Effector memory CD4-positive, alpha-beta T cell (primary cell): ENCODE measurements at regions not wholly inside any gene's neighbourhood (a gene's known extent, or its start where the extent isn't known, plus 50 kb on each side); places are given as distances from the start of the nearest gene placed in this dataset.

ENCODE experiments used
- DNase-seq, 3 donors: peaks; one replicate each; pipeline ENCODE4 v3.0.0-alpha.2; 2020
- H3K27ac ChIP-seq: 2 replicates; pipeline ENCODE4 v1.7.0; 2013; ENCODE audit warnings: mild to moderate bottlenecking, low read length, moderate library complexity; ENCODE audit not compliant: insufficient read depth, poor library complexity, severe bottlenecking
- H3K27me3 ChIP-seq: replicated peaks from 2 replicates; pipeline ENCODE4 v1.7.0; 2013; ENCODE audit warnings: mild to moderate bottlenecking, low read length; ENCODE audit not compliant: insufficient read depth, control insufficient read depth, poor library complexity, severe bottlenecking
- H3K36me3 ChIP-seq: 2 replicates; pipeline ENCODE4 v1.7.0; 2013; ENCODE audit warnings: mild to moderate bottlenecking, low read length, moderate library complexity; ENCODE audit not compliant: control insufficient read depth, insufficient read depth
- H3K4me1 ChIP-seq: 2 replicates; pipeline ENCODE4 v1.7.0; 2013; ENCODE audit warnings: low read length, mild to moderate bottlenecking; ENCODE audit not compliant: control insufficient read depth, insufficient read depth, poor library complexity, severe bottlenecking
- H3K4me3 ChIP-seq: 2 replicates; pipeline ENCODE4 v1.7.0; 2013; ENCODE audit warnings: low read length, low read depth, mild to moderate bottlenecking; ENCODE audit not compliant: insufficient read depth, poor library complexity, severe bottlenecking
- H3K9me3 ChIP-seq: 2 replicates; pipeline ENCODE4 v1.7.0; 2013; ENCODE audit warnings: mild to moderate bottlenecking, low read length, moderate library complexity; ENCODE audit not compliant: control insufficient read depth

GRCh38 chr6:113381232-113381631 is 475.9 kb upstream of the MARCKS start:
- H3K27me3 ChIP-seq, result no peaks in the 10 kb centered on the region
- no peak for DNase-seq
- no peak overlapping the region for H3K27ac ChIP-seq

DNA sequence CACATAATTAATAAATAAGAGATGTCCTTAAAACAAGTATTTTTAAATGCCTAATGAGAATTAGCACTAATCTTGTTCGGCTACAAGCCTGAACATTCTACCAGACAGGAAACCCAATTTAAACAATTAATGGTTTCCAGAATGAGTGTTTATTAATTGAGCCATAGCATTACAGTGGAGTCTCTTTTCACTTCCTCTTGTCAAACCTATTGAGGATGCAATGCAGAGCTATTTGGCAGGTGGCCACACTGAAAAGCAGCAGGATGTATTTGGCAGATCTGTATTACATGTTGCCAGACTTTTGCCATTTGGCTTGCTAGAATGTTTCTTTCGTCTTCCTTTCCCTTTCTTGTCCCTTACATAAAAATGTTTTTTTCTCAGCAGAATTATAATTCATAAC is 475.2 kb upstream of the MARCKS start:
- no peaks in the 10 kb centered on the region for H3K36me3 ChIP-seq
- no peak for DNase-seq
- no peaks in the 10 kb centered on the region for H3K4me1 ChIP-seq

More at GRCh38 chr6:113381232-113381631, 475.9 kb upstream of the MARCKS start:
- Histone ChIP-seq H3K4me1 (no peaks in the 10 kb centered on the region), H3K36me3 (no peaks in the 10 kb centered on the region), H3K9me3 (no peaks in the 10 kb centered on the region), H3K4me3 (no peak overlapping the region)

DNA sequence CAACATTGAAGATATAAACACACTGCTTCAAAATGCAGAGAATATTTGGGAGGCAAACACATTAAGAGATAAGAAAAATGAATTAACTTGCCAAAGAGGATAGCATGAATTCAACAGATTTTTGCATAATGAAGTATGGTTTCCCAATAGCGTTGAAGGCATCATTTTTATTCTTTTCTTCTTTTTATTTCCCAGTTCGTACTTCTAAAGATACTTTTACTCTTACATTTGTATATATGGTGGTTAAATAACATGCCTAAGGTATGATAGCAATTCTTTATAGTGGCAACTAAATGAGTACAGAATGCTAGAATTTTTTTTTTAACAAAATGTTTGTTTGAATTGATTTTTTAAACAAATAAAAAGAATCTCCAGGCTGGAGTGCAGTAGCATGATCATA is 473.4 kb upstream of the MARCKS start:
- H3K4me3 ChIP-seq, result no peak overlapping the region
- no peaks in the 10 kb centered on the region for H3K4me1 ChIP-seq
- H3K9me3 ChIP-seq, result no peaks in the 10 kb centered on the region
- no peak overlapping the region for H3K27ac ChIP-seq
- no peak for DNase-seq
- no peaks in the 10 kb centered on the region for H3K36me3 ChIP-seq
- no peaks in the 10 kb centered on the region for H3K27me3 ChIP-seq

More for the DNA sequence above, 475.2 kb upstream of the MARCKS start:
- Histone ChIP-seq H3K27me3 (no peaks in the 10 kb centered on the region), H3K9me3 (no peaks in the 10 kb centered on the region), H3K27ac (no peak overlapping the region), H3K4me3 (no peak overlapping the region)

DNA sequence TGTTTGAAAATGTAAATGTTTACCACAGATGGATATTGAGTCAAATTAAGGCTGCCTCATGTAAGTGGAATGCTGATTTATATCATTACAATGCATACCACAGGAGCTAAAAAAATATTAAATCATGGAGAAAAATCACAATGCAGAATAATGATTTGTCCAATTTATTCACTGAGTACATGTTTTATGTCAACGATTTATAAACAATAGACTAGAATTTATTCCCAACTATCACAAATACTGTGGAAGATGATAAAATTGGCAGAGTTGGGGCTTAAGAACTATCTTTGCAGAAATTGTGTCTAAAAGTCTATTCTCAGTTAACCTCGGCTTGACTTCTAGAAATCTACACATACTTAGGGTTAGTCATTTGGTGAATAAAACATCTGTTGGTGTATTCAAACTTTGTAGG is 472.1 kb upstream of the MARCKS start:
- H3K27ac ChIP-seq, result no peak overlapping the region
- DNase-seq, result no peak

DNA sequence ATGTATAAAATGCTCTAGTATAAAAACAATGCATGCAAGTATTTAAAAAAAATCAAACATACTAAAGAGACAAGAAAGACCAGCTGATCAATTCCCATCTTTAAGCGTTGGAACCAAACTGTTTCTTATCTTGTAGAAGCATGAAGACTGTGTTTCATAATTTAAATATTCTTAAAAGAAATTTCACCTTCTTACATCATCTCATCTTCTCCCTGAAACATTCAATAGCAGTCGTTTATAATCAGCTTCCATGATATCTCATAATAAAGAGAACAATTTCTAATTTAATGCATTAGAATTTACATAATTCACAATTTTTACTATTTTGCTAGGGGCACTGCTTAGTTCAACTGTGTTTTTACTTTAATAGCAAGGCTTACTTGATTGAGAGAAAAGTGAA is 468.1 kb upstream of the MARCKS start:
- Histone ChIP-seq H3K4me3 (no peak overlapping the region), H3K36me3 (no peaks in the 10 kb centered on the region), H3K27me3 (no peaks in the 10 kb centered on the region), H3K9me3 (no peaks in the 10 kb centered on the region), H3K4me1 (no peaks in the 10 kb centered on the region), H3K27ac (no peak overlapping the region)
- DNase-seq, result no peak

More for the DNA sequence above, 472.1 kb upstream of the MARCKS start:
- no peaks in the 10 kb centered on the region for H3K36me3 ChIP-seq
- H3K9me3 ChIP-seq, result no peaks in the 10 kb centered on the region
- no peak overlapping the region for H3K4me3 ChIP-seq
- H3K4me1 ChIP-seq, result no peaks in the 10 kb centered on the region
- no peaks in the 10 kb centered on the region for H3K27me3 ChIP-seq

DNA sequence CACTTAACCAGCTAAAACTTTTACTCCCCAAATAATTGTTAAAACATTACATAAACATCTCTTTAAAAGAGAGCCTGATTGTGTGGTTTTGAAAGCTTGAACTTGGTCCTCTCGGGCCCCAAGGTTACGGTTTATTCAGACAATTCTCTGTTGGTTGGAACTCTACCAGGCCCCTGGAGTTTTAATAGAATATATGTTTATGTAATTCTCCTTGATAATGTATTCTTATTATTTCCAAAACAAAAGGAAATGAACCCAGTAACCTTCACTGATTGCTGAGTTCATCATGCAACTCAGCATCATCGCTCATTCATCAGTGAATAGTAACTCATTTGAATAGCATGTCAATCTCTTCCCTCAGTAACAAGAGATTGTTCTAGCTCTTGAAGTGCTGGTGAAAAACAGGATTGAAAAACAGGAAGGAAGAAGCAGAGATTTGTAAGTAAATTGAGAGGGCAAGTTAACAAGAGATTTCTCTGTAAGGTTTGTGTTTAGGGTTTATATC is 464.5 kb upstream of the MARCKS start:
- no peaks in the 10 kb centered on the region for H3K4me1 ChIP-seq
- no peaks in the 10 kb centered on the region for H3K36me3 ChIP-seq
- no peaks in the 10 kb centered on the region for H3K27me3 ChIP-seq
- no peak overlapping the region for H3K27ac ChIP-seq
- DNase-seq, result no peak
- no peak overlapping the region for H3K4me3 ChIP-seq
- H3K9me3 ChIP-seq, result no peaks in the 10 kb centered on the region

GRCh38 chr6:113394216-113394615 is 462.9 kb upstream of the MARCKS start:
- H3K27ac ChIP-seq, result no peak overlapping the region
- DNase-seq, result no peak
- no peaks in the 10 kb centered on the region for H3K27me3 ChIP-seq

GRCh38 chr6:113394729-113395128 is 462.4 kb upstream of the MARCKS start:
- no peaks in the 10 kb centered on the region for H3K36me3 ChIP-seq
- no peaks in the 10 kb centered on the region for H3K9me3 ChIP-seq
- no peaks in the 10 kb centered on the region for H3K4me1 ChIP-seq
- H3K4me3 ChIP-seq, result no peak overlapping the region
- no peak overlapping the region for H3K27ac ChIP-seq
- DNase-seq, result no peak
- H3K27me3 ChIP-seq, result no peaks in the 10 kb centered on the region

More at GRCh38 chr6:113394216-113394615, 462.9 kb upstream of the MARCKS start:
- Histone ChIP-seq H3K4me1 (no peaks in the 10 kb centered on the region), H3K9me3 (no peaks in the 10 kb centered on the region), H3K4me3 (no peak overlapping the region), H3K36me3 (no peaks in the 10 kb centered on the region)

GRCh38 chr6:113396730-113397129 is 460.4 kb upstream of the MARCKS start:
- no peak for DNase-seq
- Histone ChIP-seq H3K36me3 (no peaks in the 10 kb centered on the region), H3K27ac (no peak overlapping the region), H3K27me3 (no peaks in the 10 kb centered on the region), H3K4me3 (no peak overlapping the region), H3K4me1 (no peaks in the 10 kb centered on the region), H3K9me3 (no peaks in the 10 kb centered on the region)

GRCh38 chr6:113397236-113397635 is 459.9 kb upstream of the MARCKS start:
- Histone ChIP-seq H3K4me1 (no peaks in the 10 kb centered on the region), H3K27ac (no peak overlapping the region), H3K4me3 (no peak overlapping the region), H3K27me3 (no peaks in the 10 kb centered on the region), H3K36me3 (no peaks in the 10 kb centered on the region), H3K9me3 (no peaks in the 10 kb centered on the region)
- no peak for DNase-seq
